ENCODE measurements at regions not wholly inside any gene's neighbourhood (a gene's known extent, or its start where the extent isn't known, plus 50 kb on each side); places are given as distances from the start of the nearest gene placed in this dataset.

GRCh38 chrX:36753602-36754001, 254.6 kb upstream of the FAM47C start:
- no peak for TF ChIP-seq CTCF (IDR thresholded peaks at IDR 0.05; ENCODE audit: insufficient read depth, low read length, poor library complexity, severe bottlenecking)
- no peak for TF ChIP-seq EZH2phosphoT487 (conservative IDR thresholded peaks at IDR 0.05; ENCODE audit: low read length)
- Histone ChIP-seq H3K79me2 (ENCODE audit: insufficient read depth, low read length) (no peaks in the 10 kb centered on the region), H3K9me2 (replicated peaks; ENCODE audit: insufficient read depth, low read length) (no peaks in the 10 kb centered on the region), H3F3A (ENCODE audit: insufficient read depth) (no peaks in the 10 kb centered on the region), H4K20me1 (ENCODE audit: low read depth, low read length) (no peaks in the 10 kb centered on the region), H3K4me2 (ENCODE audit: low read depth, low read length, poor library complexity, severe bottlenecking) (no peak overlapping the region), H3K4me3 (ENCODE audit: insufficient read depth, low read length, poor library complexity, severe bottlenecking) (no peak overlapping the region), H3K27ac (ENCODE audit: low read depth, low read length) (no peak overlapping the region), H3K9me3 (ENCODE audit: insufficient read depth, low read length) (no peaks in the 10 kb centered on the region), H2AFZ (ENCODE audit: low read depth, low read length, severe bottlenecking) (no peak overlapping the region), H3K27me3 (ENCODE audit: low read length) (no peaks in the 10 kb centered on the region), H3K9ac (ENCODE audit: low read length) (no peak overlapping the region), H3K36me3 (ENCODE audit: low read length) (no peaks in the 10 kb centered on the region)

GRCh38 chrX:36787752-36788151, 220.4 kb upstream of the FAM47C start:
- Histone ChIP-seq H3K27ac (ENCODE audit: low read depth, low read length) (no peak overlapping the region), H3K4me3 (ENCODE audit: insufficient read depth, low read length, poor library complexity, severe bottlenecking) (no peak overlapping the region), H3K9me2 (replicated peaks; ENCODE audit: insufficient read depth, low read length) (no peaks in the 10 kb centered on the region), H3K36me3 (ENCODE audit: low read length) (no peaks in the 10 kb centered on the region), H3K9ac (ENCODE audit: low read length) (no peak overlapping the region), H3K27me3 (ENCODE audit: low read length) (no peaks in the 10 kb centered on the region), H3K79me2 (ENCODE audit: insufficient read depth, low read length) (no peaks in the 10 kb centered on the region), H3K4me2 (ENCODE audit: low read depth, low read length, poor library complexity, severe bottlenecking) (no peak overlapping the region), H3K9me3 (ENCODE audit: insufficient read depth, low read length) (no peaks in the 10 kb centered on the region), H2AFZ (ENCODE audit: low read depth, low read length, severe bottlenecking) (no peak overlapping the region), H4K20me1 (ENCODE audit: low read depth, low read length) (no peaks in the 10 kb centered on the region), H3F3A (ENCODE audit: insufficient read depth) (no peaks in the 10 kb centered on the region)
- TF ChIP-seq CTCF (IDR thresholded peaks at IDR 0.05; ENCODE audit: insufficient read depth, low read length, poor library complexity, severe bottlenecking) (no peak), EZH2phosphoT487 (conservative IDR thresholded peaks at IDR 0.05; ENCODE audit: low read length) (no peak)

- H3K9ac ChIP-seq (ENCODE audit: low read length): no peak overlapping the region
- no peak overlapping the region for H3K4me2 ChIP-seq (ENCODE audit: low read depth, low read length, poor library complexity, severe bottlenecking)
- no peaks in the 10 kb centered on the region for H3F3A ChIP-seq (ENCODE audit: insufficient read depth)
- H3K79me2 ChIP-seq (ENCODE audit: insufficient read depth, low read length): no peaks in the 10 kb centered on the region
- H3K9me3 ChIP-seq (ENCODE audit: insufficient read depth, low read length): no peaks in the 10 kb centered on the region
- no peaks in the 10 kb centered on the region for H3K36me3 ChIP-seq (ENCODE audit: low read length)
- no peak overlapping the region for H2AFZ ChIP-seq (ENCODE audit: low read depth, low read length, severe bottlenecking)
- no peaks in the 10 kb centered on the region for H4K20me1 ChIP-seq (ENCODE audit: low read depth, low read length)
- H3K9me2 ChIP-seq (replicated peaks; ENCODE audit: insufficient read depth, low read length): no peaks in the 10 kb centered on the region
- TF ChIP-seq CTCF (IDR thresholded peaks at IDR 0.05; ENCODE audit: insufficient read depth, low read length, poor library complexity, severe bottlenecking) (no peak), EZH2phosphoT487 (conservative IDR thresholded peaks at IDR 0.05; ENCODE audit: low read length) (no peak)
- no peak overlapping the region for H3K27ac ChIP-seq (ENCODE audit: low read depth, low read length)
- H3K27me3 ChIP-seq (ENCODE audit: low read length): no peaks in the 10 kb centered on the region
- H3K4me3 ChIP-seq (ENCODE audit: insufficient read depth, low read length, poor library complexity, severe bottlenecking): no peak overlapping the region
Measured at GRCh38 chrX:36803151-36803550, 205.0 kb upstream of the FAM47C start.

- H3K9me2 ChIP-seq (replicated peaks; ENCODE audit: insufficient read depth, low read length): no peaks in the 10 kb centered on the region
- no peaks in the 10 kb centered on the region for H3K9me3 ChIP-seq (ENCODE audit: insufficient read depth, low read length)
- H3K36me3 ChIP-seq (ENCODE audit: low read length): no peaks in the 10 kb centered on the region
- no peaks in the 10 kb centered on the region for H3F3A ChIP-seq (ENCODE audit: insufficient read depth)
- no peak overlapping the region for H2AFZ ChIP-seq (ENCODE audit: low read depth, low read length, severe bottlenecking)
- H3K27me3 ChIP-seq (ENCODE audit: low read length): no peaks in the 10 kb centered on the region
- H3K27ac ChIP-seq (ENCODE audit: low read depth, low read length): no peak overlapping the region
- no peak overlapping the region for H3K4me3 ChIP-seq (ENCODE audit: insufficient read depth, low read length, poor library complexity, severe bottlenecking)
- H3K9ac ChIP-seq (ENCODE audit: low read length): no peak overlapping the region
- H4K20me1 ChIP-seq (ENCODE audit: low read depth, low read length): no peaks in the 10 kb centered on the region
- TF ChIP-seq EZH2phosphoT487 (conservative IDR thresholded peaks at IDR 0.05; ENCODE audit: low read length) (no peak), CTCF (IDR thresholded peaks at IDR 0.05; ENCODE audit: insufficient read depth, low read length, poor library complexity, severe bottlenecking) (no peak)
- no peaks in the 10 kb centered on the region for H3K79me2 ChIP-seq (ENCODE audit: insufficient read depth, low read length)
- no peak overlapping the region for H3K4me2 ChIP-seq (ENCODE audit: low read depth, low read length, poor library complexity, severe bottlenecking)
Measured at GRCh38 chrX:36804066-36804465, 204.1 kb upstream of the FAM47C start.

Measured in SU-DHL-6 (cell line).